Astrocyte of the spinal cord (primary cell): ENCODE measurements at regions not wholly inside any gene's neighbourhood (a gene's known extent, or its start where the extent isn't known, plus 50 kb on each side); places are given as distances from the start of the nearest gene placed in this dataset.
A peak's percentile ranks its signal among the peaks of the same experiment; 100 is the strongest.

Experiments
- DNase-seq: peaks from one replicate; pipeline ENCODE4 v3.0.0; 2011; ENCODE audit warnings: low read depth, low spot score
- H3K4me3 ChIP-seq: 2 replicates; pipeline ENCODE4 v1.5.1; 2011; ENCODE audit warnings: low read depth, mild to moderate bottlenecking, low read length, moderate library complexity
- in situ Hi-C: cut with HindIII; loops from 2 replicates; pipeline ENCODE4 v1.10.0; 2017; ENCODE audit warnings: low sequenced_read_pairs
- TF ChIP-seq, protein P1 (sequence below): IDR thresholded peaks from 2 replicates; pipeline ENCODE4 v1.5.1; 2012; ENCODE audit warnings: low read depth, mild to moderate bottlenecking, low read length, inconsistent platforms

DNA sequence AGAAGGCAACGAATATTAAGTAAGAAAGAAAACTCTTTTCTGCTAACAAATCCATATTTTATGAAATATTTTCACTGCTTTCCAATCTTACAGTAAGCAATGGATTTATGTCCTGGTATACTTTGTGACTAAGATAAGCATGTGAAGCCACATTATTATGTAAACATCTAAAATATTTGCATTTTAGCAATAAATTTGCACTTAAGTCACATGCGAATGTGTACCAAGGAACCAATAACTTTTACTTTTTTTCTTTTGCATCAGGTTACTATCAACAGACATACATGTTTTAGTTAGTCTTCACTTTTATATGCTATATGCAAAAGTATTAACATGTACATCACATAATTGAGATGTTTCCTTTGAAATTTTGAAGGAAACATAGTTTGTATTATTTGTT is 536.7 kb downstream of the SLITRK6 start:
- TF ChIP-seq, protein P1, sequence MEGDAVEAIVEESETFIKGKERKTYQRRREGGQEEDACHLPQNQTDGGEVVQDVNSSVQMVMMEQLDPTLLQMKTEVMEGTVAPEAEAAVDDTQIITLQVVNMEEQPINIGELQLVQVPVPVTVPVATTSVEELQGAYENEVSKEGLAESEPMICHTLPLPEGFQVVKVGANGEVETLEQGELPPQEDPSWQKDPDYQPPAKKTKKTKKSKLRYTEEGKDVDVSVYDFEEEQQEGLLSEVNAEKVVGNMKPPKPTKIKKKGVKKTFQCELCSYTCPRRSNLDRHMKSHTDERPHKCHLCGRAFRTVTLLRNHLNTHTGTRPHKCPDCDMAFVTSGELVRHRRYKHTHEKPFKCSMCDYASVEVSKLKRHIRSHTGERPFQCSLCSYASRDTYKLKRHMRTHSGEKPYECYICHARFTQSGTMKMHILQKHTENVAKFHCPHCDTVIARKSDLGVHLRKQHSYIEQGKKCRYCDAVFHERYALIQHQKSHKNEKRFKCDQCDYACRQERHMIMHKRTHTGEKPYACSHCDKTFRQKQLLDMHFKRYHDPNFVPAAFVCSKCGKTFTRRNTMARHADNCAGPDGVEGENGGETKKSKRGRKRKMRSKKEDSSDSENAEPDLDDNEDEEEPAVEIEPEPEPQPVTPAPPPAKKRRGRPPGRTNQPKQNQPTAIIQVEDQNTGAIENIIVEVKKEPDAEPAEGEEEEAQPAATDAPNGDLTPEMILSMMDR: no peak
- H3K4me3 ChIP-seq: no peak overlapping the region
- in situ Hi-C loops: no loop called here
- no peak for DNase-seq

DNA sequence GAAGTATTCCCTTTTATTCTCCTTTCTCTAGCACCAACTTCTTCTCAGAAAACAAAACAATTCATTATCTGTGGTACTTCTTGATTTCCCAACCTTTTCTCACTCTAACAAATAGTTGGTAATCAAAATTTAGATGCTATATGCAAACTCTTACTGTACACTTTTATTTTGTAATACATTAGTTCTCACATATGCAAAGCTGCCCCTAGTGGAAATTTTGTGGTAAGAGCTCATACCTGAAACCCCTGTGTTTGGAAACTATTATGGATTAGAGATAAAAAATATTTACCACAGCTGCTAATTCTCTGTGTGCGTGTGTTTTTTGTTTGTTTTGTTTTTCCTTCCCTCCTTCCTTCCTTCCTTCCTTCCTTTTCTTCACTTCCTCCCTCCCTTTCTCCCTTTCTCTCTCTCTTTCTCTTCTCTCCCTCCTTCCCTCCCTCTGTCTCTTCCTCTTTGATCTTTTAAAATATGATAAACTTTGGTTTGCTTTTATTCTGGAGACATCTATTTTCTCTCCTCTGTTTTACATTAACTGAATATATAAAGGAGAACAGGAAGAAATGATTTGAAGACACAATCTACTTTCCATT is 537.4 kb downstream of the SLITRK6 start:
- no peak overlapping the region for H3K4me3 ChIP-seq
- TF ChIP-seq, protein P1: peak; percentile 51
- in situ Hi-C loops: no loop called here
- peak; percentile 15 for DNase-seq

GRCh38 chr13:85260896-85261295 is 538.3 kb downstream of the SLITRK6 start:
- DNase-seq: no peak
- TF ChIP-seq, protein P1: no peak
- H3K4me3 ChIP-seq: no peak overlapping the region
- in situ Hi-C loops: no loop called here

GRCh38 chr13:85255978-85256377 is 543.2 kb downstream of the SLITRK6 start:
- no peak for DNase-seq
- TF ChIP-seq, protein P1: no peak
- in situ Hi-C loops: no loop called here
- H3K4me3 ChIP-seq: no peak overlapping the region

- no peak overlapping the region for H3K4me3 ChIP-seq
- no peak for DNase-seq
- TF ChIP-seq, protein P1: no peak
- in situ Hi-C loops: no loop called here
Measured at GRCh38 chr13:85254641-85255040, 544.6 kb downstream of the SLITRK6 start.

DNA sequence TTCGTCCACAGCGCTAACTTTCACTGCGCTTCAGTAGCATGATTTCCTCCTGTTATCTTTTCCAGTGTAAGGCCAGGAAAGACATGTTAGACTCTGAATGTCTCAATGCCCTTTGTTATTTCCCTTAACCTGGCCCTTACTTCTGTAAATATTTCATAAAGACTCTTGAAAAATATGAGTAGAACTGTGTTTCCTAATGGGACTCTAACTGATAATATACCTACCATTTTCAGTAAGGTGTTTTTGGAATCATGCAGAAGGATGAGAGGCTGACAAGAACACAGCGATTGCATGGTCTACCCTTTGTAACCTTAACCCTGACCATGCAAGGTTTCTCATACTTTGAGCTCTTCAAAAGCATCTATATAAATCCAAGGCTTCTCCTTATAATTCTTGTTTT is 550.1 kb downstream of the SLITRK6 start:
- no peak overlapping the region for H3K4me3 ChIP-seq
- TF ChIP-seq, protein P1: no peak
- in situ Hi-C loops: no loop called here
- no peak for DNase-seq
